OCI-LY7 (cell line): ENCODE measurements at regions not wholly inside any gene's neighbourhood (a gene's known extent, or its start where the extent isn't known, plus 50 kb on each side); places are given as distances from the start of the nearest gene placed in this dataset.

Experiments
- BruUV-seq: library from RNA; stranded (reverse); fragments of 400-500 nt; replicated peaks from 2 replicates; lab custom pipeline; 2021; lab: Mats Ljungman, UMichigan
- CTCF ChIA-PET: fragments of 300-600 bp; sonication (Branson Sonifier 250); formaldehyde crosslinking; loops from one replicate; lab custom pipeline; 2022; ENCODE audit warnings: antibody characterized with exemption; ENCODE audit not compliant: unreplicated experiment; lab: Charles Lee
- POLR2A ChIA-PET: fragments of 300-600 bp; sonication (Branson Sonifier 250); formaldehyde crosslinking; loops from one replicate; lab custom pipeline; 2022; ENCODE audit warnings: antibody characterized with exemption; lab: Charles Lee
- DNase-seq: peaks from one replicate; pipeline ENCODE4 v3.0.0-alpha.2; 2015; ENCODE audit warnings: low spot score
- H2AFZ ChIP-seq: fragments of 200-600 bp; sonication (generic), shearing (Covaris generic); 2 replicates; pipeline ENCODE4 v1.6.1; 2014; ENCODE audit warnings: mild to moderate bottlenecking, antibody characterized with exemption, low read length, moderate library complexity
- H3K27ac ChIP-seq: fragments of 200-600 bp; sonication (generic); 2 replicates; pipeline ENCODE4 v1.5.1; 2014; ENCODE audit warnings: mixed run types, low read depth, mild to moderate bottlenecking, moderate library complexity, low read length, inconsistent platforms; ENCODE audit not compliant: poor library complexity, severe bottlenecking
- H3K36me3 ChIP-seq: fragments of 200-600 bp; sonication (generic); 2 replicates; pipeline ENCODE4 v1.6.1; 2014; ENCODE audit warnings: mild to moderate bottlenecking, antibody characterized with exemption, low read length, moderate library complexity, mixed read lengths; ENCODE audit not compliant: insufficient read depth
- H3K4me1 ChIP-seq: fragments of 200-600 bp; sonication (generic); 2 replicates; pipeline ENCODE4 v1.5.1; 2014; ENCODE audit warnings: mild to moderate bottlenecking, low read length; ENCODE audit not compliant: insufficient read depth, poor library complexity, severe bottlenecking
- H3K4me2 ChIP-seq: fragments of 200-600 bp; sonication (generic); 2 replicates; pipeline ENCODE4 v1.6.1; 2014; ENCODE audit warnings: mild to moderate bottlenecking, low read length
- H3K4me3 ChIP-seq: fragments of 200-600 bp; sonication (generic); 2 replicates; pipeline ENCODE4 v1.5.1; 2014; ENCODE audit warnings: mild to moderate bottlenecking, low read depth, low read length; ENCODE audit not compliant: poor library complexity, severe bottlenecking
- H3K79me2 ChIP-seq: fragments of 200-600 bp; sonication (generic); 2 replicates; pipeline ENCODE4 v1.6.1; 2016; ENCODE audit warnings: low read depth, mild to moderate bottlenecking, low read length, moderate library complexity, mixed read lengths; ENCODE audit not compliant: insufficient read depth
- H3K9me2 ChIP-seq: fragments of 200-600 bp; sonication (generic); 2 replicates; pipeline ENCODE4 v1.6.1; 2016; ENCODE audit warnings: mild to moderate bottlenecking, low read length, mixed read lengths; ENCODE audit not compliant: insufficient read depth
- H3K9me3 ChIP-seq: fragments of 200-600 bp; sonication (generic); 2 replicates; pipeline ENCODE4 v1.6.1; 2014; ENCODE audit warnings: mild to moderate bottlenecking, mixed run types, low read length, mixed read lengths
- H4K20me1 ChIP-seq: fragments of 200-600 bp; sonication (generic); 2 replicates; pipeline ENCODE4 v1.6.1; 2014; ENCODE audit warnings: mild to moderate bottlenecking, antibody characterized with exemption, low read length, moderate library complexity, mixed read lengths; ENCODE audit not compliant: insufficient read depth
- CTCF ChIP-seq: fragments of 200-600 bp; sonication (generic); conservative IDR thresholded peaks from 2 replicates; pipeline ENCODE4 v1.5.1; 2014; ENCODE audit warnings: mild to moderate bottlenecking, antibody characterized with exemption, low read length, moderate library complexity, mixed read lengths
- EZH2phosphoT487 ChIP-seq: fragments of 200-600 bp; sonication (generic); IDR thresholded peaks from 2 replicates; pipeline ENCODE4 v1.6.1; 2018; ENCODE audit warnings: low read depth, borderline replicate concordance, mild to moderate bottlenecking, mixed run types, antibody characterized with exemption, low read length, moderate library complexity, mixed read lengths
- intact Hi-C: fragments of 100-400 bp; cut with micrococcal nuclease; formaldehyde crosslinking; loops from one replicate; pipeline ENCODE4 v1.10.0; 2022; ENCODE audit not compliant: unreplicated experiment

GRCh38 chr5:162334944-162335343 is 267.4 kb downstream of the GABRG2 start:
- intact Hi-C loops = no loop called here
- no peaks in the 10 kb centered on the region for H3K36me3 ChIP-seq
- no peak overlapping the region for H3K4me3 ChIP-seq
- no peak overlapping the region for H3K4me2 ChIP-seq
- H4K20me1 ChIP-seq = no peaks in the 10 kb centered on the region
- POLR2A ChIA-PET = no interaction called here
- H3K4me1 ChIP-seq = no peaks in the 10 kb centered on the region
- H3K79me2 ChIP-seq = no peaks in the 10 kb centered on the region
- DNase-seq = no peak
- H2AFZ ChIP-seq = no peak overlapping the region
- H3K9me2 ChIP-seq = no peaks in the 10 kb centered on the region
- BruUV-seq = no TSS peak
- CTCF ChIA-PET = no interaction called here
- TF ChIP-seq EZH2phosphoT487 (no peak), CTCF (no peak)
- no peak overlapping the region for H3K27ac ChIP-seq
- no peaks in the 10 kb centered on the region for H3K9me3 ChIP-seq

GRCh38 chr5:162360373-162360931 is 292.9 kb downstream of the GABRG2 start:
- Histone ChIP-seq H3K9me2 (no peaks in the 10 kb centered on the region), H3K4me1 (no peaks in the 10 kb centered on the region), H4K20me1 (no peaks in the 10 kb centered on the region), H3K9me3 (no peaks in the 10 kb centered on the region), H3K79me2 (no peaks in the 10 kb centered on the region), H3K4me2 (no peak overlapping the region), H2AFZ (no peak overlapping the region), H3K27ac (no peak overlapping the region), H3K4me3 (no peak overlapping the region), H3K36me3 (no peaks in the 10 kb centered on the region)
- BruUV-seq = no TSS peak
- intact Hi-C loops = no loop called here
- POLR2A ChIA-PET = no interaction called here
- no peak for DNase-seq
- CTCF ChIA-PET = no interaction called here
- TF ChIP-seq EZH2phosphoT487 (no peak), CTCF (no peak)

GRCh38 chr5:162372256-162372655 is 304.7 kb downstream of the GABRG2 start:
- Histone ChIP-seq H3K79me2 (no peaks in the 10 kb centered on the region), H3K27ac (no peak overlapping the region), H3K9me2 (no peaks in the 10 kb centered on the region), H2AFZ (no peak overlapping the region), H3K36me3 (no peaks in the 10 kb centered on the region), H3K4me1 (no peaks in the 10 kb centered on the region), H3K9me3 (no peaks in the 10 kb centered on the region), H4K20me1 (no peaks in the 10 kb centered on the region), H3K4me3 (no peak overlapping the region), H3K4me2 (no peak overlapping the region)
- no peak for DNase-seq
- CTCF ChIA-PET = no interaction called here
- BruUV-seq = no TSS peak
- intact Hi-C loops = no loop called here
- POLR2A ChIA-PET = interaction anchor here (0.7 kb wide), 1 partner anchor 482 kb away, joined by 3 read pairs; no protein-coding TSS in a partner anchor
- TF ChIP-seq EZH2phosphoT487 (no peak), CTCF (no peak)
